ENCODE measurements at regions not wholly inside any gene's neighbourhood (a gene's known extent, or its start where the extent isn't known, plus 50 kb on each side); places are given as distances from the start of the nearest gene placed in this dataset.

DNA sequence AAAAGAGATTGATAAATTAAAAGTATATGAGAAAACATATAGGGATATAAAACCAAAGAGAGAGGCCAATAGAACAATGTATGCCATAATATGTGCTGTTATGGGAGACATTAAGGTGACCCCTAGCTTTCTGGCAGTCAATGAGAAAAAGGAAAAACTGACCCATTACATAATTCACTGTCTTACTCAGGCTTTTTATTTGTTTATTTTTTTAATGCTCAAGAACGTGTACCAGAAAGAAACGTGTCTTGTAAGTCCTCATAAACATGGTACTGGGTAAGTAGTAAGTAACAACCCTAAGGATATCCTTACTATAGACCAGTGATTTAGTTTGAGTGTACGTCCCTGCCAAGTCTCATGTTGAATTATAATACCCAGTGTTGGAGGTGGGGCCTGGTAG is 160.8 kb upstream of the PHACTR1 start:
- ChIA-PET CTCF (no interaction called here), POLR2A (no interaction called here)
- intact Hi-C loops (cut with micrococcal nuclease): no loop called here
- Mint-ChIP-seq H3K9me3 (peaks cover 1% of the 10 kb centered on the region), H3K27ac (no peak overlapping the region), H3K4me1 (ENCODE audit: low read depth) (no peaks in the 10 kb centered on the region), H3K4me3 (no peak overlapping the region), H3K36me3 (ENCODE audit: low read depth) (no peaks in the 10 kb centered on the region), H3K27me3 (peaks cover 5% of the 10 kb centered on the region)
- TF ChIP-seq, protein P1, sequence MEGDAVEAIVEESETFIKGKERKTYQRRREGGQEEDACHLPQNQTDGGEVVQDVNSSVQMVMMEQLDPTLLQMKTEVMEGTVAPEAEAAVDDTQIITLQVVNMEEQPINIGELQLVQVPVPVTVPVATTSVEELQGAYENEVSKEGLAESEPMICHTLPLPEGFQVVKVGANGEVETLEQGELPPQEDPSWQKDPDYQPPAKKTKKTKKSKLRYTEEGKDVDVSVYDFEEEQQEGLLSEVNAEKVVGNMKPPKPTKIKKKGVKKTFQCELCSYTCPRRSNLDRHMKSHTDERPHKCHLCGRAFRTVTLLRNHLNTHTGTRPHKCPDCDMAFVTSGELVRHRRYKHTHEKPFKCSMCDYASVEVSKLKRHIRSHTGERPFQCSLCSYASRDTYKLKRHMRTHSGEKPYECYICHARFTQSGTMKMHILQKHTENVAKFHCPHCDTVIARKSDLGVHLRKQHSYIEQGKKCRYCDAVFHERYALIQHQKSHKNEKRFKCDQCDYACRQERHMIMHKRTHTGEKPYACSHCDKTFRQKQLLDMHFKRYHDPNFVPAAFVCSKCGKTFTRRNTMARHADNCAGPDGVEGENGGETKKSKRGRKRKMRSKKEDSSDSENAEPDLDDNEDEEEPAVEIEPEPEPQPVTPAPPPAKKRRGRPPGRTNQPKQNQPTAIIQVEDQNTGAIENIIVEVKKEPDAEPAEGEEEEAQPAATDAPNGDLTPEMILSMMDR (IDR thresholded peaks at IDR 0.05): no peak
- DNase-seq: no peak
- no peak for ATAC-seq

DNA sequence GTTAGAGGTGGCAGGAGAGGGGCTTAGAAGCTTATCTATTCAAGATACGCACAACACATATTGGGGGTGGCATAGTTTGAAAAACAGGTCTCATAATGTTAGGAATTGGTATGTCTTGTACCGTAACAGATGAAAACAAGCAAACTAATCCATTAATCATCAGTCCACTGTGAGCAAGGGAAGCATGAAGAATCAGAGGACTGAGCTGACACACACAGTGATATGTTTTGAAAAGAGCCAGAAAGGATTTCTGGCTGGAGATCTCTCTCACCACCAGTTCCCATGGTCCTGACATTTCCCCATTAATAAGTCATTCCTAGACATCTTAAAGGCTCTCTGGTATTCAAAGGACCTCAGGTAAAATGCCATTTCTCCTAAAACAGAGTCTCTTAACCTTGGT is 158.8 kb upstream of the PHACTR1 start:
- POLR2A ChIA-PET: no interaction called here

DNA sequence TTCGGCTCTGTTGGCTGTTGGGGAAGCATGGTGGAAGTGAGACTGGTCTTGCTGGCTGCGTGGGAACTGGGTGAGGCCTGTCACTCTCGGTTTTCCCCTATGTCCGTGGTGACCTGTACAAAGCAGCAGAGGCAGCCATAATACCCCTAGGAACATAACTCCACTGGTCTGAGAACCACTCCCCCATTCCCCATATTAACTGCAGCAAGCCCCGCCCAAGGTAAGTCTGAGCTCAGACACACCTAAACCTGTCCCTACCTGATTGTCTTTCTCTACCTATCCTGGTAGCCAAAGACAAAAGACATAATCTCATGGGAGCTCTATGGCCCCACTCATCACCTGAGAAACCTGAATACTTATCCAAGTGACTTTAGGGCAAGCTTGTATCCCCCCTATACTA is 156.3 kb upstream of the PHACTR1 start:
- no peak overlapping the region for H3K27ac Mint-ChIP-seq
- ChIA-PET CTCF (interaction anchor here (1.4 kb wide), 1 partner anchor 52 kb away, joined by 3 read pairs; no protein-coding TSS in a partner anchor), POLR2A (no interaction called here)
- no peaks in the 10 kb centered on the region for H3K36me3 Mint-ChIP-seq (ENCODE audit: low read depth)
- no peaks in the 10 kb centered on the region for H3K4me1 Mint-ChIP-seq (ENCODE audit: low read depth)
- H3K4me3 Mint-ChIP-seq: no peak overlapping the region
- peaks cover 4% of the 10 kb centered on the region for H3K9me3 Mint-ChIP-seq
- TF ChIP-seq, protein P1 (IDR thresholded peaks at IDR 0.05): no peak
- no peak for ATAC-seq
- intact Hi-C loops (cut with micrococcal nuclease): no loop called here
- DNase-seq: no peak
- peaks cover 10% of the 10 kb centered on the region for H3K27me3 Mint-ChIP-seq

More for the DNA sequence above, 158.8 kb upstream of the PHACTR1 start:
- H3K4me3 Mint-ChIP-seq: no peak overlapping the region
- H3K27me3 Mint-ChIP-seq: peaks cover 7% of the 10 kb centered on the region
- H3K4me1 Mint-ChIP-seq (ENCODE audit: low read depth): no peaks in the 10 kb centered on the region
- CTCF ChIA-PET: no interaction called here
- ATAC-seq (no peak), DNase-seq (no peak)
- peaks cover 4% of the 10 kb centered on the region for H3K9me3 Mint-ChIP-seq
- intact Hi-C loops (cut with micrococcal nuclease): no loop called here
- TF ChIP-seq, protein P1 (IDR thresholded peaks at IDR 0.05): no peak
- no peaks in the 10 kb centered on the region for H3K36me3 Mint-ChIP-seq (ENCODE audit: low read depth)
- H3K27ac Mint-ChIP-seq: no peak overlapping the region

DNA sequence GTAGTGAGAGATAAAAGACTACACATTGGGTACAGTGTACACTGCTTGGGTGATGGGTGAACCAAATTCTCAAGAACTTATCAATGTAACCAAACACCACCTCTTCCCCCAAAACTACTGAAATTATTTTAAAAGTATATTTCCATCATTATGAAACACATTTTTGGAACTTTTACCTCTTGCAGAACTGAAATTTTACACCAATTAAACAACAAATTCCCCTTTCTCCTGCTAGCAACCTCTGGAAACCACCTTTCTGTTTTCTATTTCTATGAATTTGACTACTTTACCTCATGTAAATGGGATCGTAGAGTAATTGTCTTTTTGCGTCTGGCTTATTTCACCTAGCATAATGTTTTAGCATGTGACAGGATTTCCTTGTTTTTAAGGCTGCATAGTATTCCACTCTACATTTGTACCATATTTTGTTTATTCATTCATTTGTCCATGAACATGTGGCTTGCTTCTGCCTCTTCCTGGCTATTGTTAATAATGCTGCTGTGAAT is 149.9 kb upstream of the PHACTR1 start:
- TF ChIP-seq, protein P1 (IDR thresholded peaks at IDR 0.05): no peak
- CTCF ChIA-PET: no interaction called here
- H3K9me3 Mint-ChIP-seq: peaks cover 2% of the 10 kb centered on the region
- H3K4me1 Mint-ChIP-seq (ENCODE audit: low read depth): no peaks in the 10 kb centered on the region
- ATAC-seq (no peak), DNase-seq (no peak)
- POLR2A ChIA-PET: no interaction called here
- no peak overlapping the region for H3K27ac Mint-ChIP-seq
- intact Hi-C loops (cut with micrococcal nuclease): no loop called here
- peaks cover 10% of the 10 kb centered on the region for H3K27me3 Mint-ChIP-seq
- H3K36me3 Mint-ChIP-seq (ENCODE audit: low read depth): no peaks in the 10 kb centered on the region
- no peak overlapping the region for H3K4me3 Mint-ChIP-seq

DNA sequence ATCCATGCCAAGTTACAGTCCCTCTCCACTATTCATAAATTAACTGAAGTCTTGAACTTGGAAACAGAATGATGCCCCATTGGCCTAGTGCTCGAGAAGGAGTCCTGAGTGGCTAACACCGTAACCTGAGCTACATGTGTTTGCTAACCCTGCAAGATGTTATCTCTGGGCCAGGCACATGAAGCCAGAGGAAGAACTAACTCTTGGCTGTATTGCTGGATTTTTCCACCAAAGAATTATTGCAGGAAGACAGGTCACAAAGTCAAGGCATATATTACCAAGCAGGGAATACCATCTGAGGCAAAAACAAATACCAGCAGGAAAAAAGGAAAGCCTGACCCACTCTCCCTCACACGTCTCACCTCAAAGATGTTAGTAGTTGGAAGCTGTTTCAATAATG is 148.9 kb upstream of the PHACTR1 start:
- DNase-seq: no peak
- no peak for ATAC-seq
- intact Hi-C loops (cut with micrococcal nuclease): no loop called here
- ChIA-PET CTCF (no interaction called here), POLR2A (no interaction called here)
- peaks cover 8% of the 10 kb centered on the region for H3K27me3 Mint-ChIP-seq
- no peak overlapping the region for H3K4me3 Mint-ChIP-seq
- H3K36me3 Mint-ChIP-seq (ENCODE audit: low read depth): no peaks in the 10 kb centered on the region
- H3K9me3 Mint-ChIP-seq: no peaks in the 10 kb centered on the region
- TF ChIP-seq, protein P1 (IDR thresholded peaks at IDR 0.05): no peak
- no peaks in the 10 kb centered on the region for H3K4me1 Mint-ChIP-seq (ENCODE audit: low read depth)
- no peak overlapping the region for H3K27ac Mint-ChIP-seq

All from activated CD8-positive, alpha-beta T cell treated with anti-CD3 and anti-CD28 coated beads for 36 hours (primary cell).